Medulla oblongata (tissue), 1 donor: ENCODE measurements at regions not wholly inside any gene's neighbourhood (a gene's known extent, or its start where the extent isn't known, plus 50 kb on each side); places are given as distances from the start of the nearest gene placed in this dataset.
A peak's percentile ranks its signal among the peaks of the same experiment; 100 is the strongest.
"Not testable (repeated sequence)": the region's sequence is repeated elsewhere in the genome, so short reads cannot be mapped to it uniquely, and the experiment has no call there.

Experiments
- DNase-seq: peaks from one replicate; pipeline ENCODE4 v3.0.0-alpha.2; 2015; ENCODE audit errors: extremely low spot score

DNA sequence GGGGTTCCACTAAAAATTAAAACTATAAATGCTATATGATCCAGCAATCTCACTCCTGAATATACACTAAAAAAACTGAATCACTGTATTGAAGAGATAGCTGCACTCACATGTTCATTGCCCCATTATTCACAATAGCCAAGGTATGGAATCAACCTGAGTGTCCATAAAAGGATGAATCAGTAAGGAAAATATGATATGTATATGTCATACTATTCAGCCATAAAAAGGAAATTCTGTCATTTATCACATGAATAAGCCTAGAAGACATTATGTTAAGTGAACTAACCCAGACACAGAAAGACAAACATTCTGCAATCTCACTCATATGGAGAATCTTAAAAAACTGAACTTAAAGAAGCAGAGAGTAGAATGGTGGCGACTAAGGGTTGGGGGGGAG lies 1376.2 kb upstream of the CDH9 start:
- DNase-seq, result no peak

GRCh38 chr5:28408651-28409050 lies 1370.3 kb upstream of the CDH9 start:
- no peak for DNase-seq

- DNase-seq, result no peak
These were observed 1369.8 kb upstream of the CDH9 start for GRCh38 chr5:28408186-28408585.

DNA sequence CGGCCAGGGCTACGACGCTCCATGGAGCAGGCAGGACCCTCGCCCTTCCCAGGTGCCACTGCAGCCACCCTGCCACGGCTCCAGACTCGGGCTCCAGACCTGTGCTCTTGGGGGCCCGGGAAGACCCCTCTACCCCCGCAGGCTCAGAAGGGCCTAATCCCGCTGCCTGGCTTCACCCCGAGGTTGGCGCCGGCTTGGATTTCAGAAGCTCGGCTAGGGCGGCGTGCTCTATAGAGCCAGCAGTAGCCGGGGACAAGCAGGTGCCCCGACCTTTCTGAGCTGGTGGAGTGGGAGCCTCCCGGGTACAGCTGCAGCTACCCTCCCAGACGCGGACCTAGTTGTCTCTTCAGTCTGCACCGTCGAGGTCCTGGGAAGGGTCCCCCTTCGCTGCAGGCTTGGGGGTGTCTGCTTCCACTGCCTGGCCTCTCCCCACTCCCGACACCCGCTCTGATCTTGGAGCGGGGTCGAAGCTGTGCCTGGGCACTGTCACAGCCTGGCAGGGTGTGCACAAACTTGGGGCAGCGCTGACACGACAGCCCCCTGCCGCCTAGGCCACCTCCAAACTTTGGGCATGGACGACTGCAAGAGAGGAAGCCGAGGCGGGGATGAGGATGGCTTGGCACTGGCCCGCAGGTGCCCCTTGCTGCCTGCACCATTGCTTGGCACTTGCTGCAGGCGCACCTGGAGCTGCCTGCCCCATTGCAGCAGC lies 1366.1 kb upstream of the CDH9 start:
- no peak for DNase-seq

- no peak for DNase-seq
These were observed 1365.5 kb upstream of the CDH9 start for GRCh38 chr5:28403846-28404245.

DNA sequence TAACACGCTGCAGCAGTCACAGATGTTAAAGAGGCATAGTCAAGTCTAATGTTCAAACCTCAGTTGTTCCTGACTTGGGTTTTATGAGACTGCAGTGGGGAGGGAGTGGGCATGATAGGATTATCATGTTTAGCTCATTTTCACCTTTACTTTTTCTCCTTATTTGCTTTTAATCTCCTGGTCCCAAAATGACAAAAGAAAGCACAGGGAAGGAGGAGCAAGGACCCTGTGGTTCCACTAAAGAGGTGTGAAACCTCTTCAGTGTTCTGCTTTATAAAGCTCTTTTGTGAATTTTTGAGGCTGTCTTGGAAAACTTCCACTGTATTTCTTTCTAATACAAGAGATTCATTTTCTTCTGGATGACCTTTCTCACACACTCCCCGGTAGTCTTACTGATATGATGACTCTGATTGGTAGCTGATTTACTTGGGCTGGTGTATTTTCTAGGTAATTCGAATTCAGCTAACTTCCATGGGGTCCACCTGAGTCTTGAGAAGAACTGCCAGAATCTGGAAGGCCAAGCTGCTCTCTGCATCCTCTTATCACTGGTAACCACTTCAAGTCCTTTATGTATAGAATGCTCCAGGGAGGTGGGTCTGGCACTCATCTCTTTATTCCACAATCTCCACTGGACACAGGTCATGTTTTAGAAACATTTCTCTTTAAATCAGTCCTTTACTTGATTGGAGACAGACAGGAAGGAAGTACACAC lies 1364.4 kb upstream of the CDH9 start:
- no peak for DNase-seq

DNA sequence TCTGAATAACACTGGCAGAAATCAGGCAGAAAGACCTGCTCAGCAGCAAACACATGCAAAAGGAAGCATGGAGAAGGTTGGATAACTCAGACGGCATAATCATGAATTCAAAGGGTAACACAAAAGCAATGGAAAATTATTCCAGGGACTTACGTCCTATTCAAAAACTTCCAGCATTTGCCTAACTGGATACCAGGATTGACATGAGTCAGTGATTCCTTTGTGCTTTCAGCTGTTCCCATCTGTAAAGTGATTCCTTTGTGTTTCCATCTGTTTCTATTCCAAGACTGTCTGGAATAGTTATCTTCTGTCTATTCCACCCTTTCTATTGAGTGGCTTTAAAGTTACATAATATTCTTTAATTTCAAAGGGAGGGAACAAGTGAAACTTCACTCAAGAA lies 1361.7 kb upstream of the CDH9 start:
- DNase-seq, result no peak

DNA sequence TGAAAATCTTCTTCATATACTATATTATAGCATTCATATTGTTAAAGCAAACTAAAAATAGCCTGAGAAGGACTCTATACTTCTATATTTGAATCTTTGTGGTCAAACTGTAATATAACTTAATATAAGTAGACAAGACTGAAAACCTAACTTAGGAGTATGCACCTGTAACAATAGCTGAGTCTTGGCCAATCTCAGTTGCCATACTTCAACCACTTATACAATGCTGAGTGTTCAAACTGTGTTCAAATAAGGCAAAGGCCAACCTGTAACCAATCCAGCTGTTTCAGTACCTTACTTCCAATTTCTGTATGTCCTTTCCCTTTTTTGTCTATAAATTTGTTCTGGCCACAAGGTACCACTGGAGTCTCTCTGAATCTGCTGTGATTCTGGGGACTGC lies 1360.8 kb upstream of the CDH9 start:
- DNase-seq, result no peak

DNA sequence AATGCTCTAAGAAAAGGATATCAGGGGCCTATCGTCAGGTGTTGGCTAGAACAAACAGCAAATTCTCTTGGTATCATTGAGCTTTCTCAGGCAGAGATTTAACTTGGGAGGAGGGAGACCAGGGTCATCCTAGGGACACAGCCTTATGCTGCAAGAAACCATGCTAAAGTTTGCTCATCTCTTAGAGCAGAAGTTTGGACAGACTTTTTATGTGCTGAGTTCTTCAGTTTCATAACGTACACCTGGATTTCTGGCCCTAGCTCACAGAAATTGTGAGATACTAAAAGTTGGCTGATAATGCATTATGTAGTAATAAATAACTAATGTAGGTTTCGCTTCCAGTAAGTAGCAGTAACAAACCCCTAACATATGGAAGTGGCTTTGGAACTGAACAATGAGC lies 1359.8 kb upstream of the CDH9 start:
- DNase-seq, result no peak

DNA sequence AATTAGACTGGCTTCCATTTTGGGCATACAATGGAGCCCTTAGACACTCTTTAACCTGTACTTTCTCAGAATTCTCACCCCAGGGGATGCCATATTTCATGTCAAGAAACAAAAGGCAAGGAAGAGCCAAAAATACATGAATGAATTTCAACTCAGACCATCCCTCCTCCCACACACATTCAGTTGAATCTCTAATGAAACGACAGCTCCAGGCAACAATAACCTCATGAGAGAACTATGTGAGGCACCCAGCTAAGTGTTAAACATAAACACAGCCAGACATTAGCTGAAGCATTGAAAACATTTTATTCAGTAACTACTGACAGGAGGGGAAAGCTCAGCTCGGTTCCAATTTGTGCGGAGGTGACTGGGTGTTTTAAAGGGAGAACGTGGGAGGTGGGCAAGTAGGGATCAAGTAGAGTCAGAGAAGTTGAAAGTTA lies 1359.1 kb upstream of the CDH9 start:
- DNase-seq, result no peak

- no peak for DNase-seq
These were observed 1352.9 kb upstream of the CDH9 start for GRCh38 chr5:28391277-28391676.

GRCh38 chr5:28390341-28390740 lies 1352.0 kb upstream of the CDH9 start:
- DNase-seq, result no peak

- not testable (repeated sequence) for DNase-seq
These were observed 1351.3 kb upstream of the CDH9 start for GRCh38 chr5:28389727-28390126.

GRCh38 chr5:28388428-28388827 lies 1350.0 kb upstream of the CDH9 start:
- no peak for DNase-seq

DNA sequence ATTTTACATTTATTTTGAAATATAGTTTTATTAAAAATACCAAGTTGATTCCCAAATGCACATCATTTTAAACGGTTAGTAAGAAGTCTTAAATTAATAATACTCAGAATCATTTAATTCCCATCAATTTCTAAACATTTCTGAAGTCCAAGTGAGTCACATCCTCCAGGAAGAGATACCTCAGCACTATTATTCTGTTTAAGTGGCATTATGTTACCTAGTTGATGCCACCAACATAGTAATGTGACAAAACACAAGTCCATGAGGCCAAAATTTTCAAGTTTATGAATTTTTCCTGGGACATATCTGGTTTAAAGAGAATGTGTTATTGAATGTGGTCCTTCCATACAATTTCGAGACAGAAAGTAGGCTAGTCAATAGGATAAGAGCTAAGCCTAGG lies 1348.3 kb upstream of the CDH9 start:
- no peak for DNase-seq

- no peak for DNase-seq
These were observed 1341.8 kb upstream of the CDH9 start for GRCh38 chr5:28380167-28380566.

DNA sequence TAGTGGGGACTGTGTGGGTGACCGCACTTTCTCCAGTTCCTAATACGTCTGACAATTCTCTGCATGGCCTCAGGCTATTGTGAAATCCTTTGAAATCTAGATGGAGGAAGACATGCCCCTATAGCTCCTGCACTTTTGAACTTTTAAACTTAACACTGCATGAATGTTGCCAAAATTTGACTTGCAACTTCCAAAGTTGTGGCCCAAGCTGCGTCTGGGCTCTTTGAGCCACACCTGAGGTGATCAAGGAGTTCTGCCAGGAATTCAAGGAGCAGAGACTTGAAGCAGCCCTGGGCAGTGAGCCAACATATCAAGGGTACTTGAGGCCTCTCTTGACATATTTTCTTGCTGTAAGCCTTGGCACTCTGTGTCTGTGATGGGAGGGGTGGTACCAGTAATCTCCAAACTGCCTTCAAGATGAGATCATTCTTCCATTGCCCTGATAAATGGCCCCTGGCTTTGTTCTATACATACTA lies 1336.1 kb upstream of the CDH9 start:
- no peak for DNase-seq

DNA sequence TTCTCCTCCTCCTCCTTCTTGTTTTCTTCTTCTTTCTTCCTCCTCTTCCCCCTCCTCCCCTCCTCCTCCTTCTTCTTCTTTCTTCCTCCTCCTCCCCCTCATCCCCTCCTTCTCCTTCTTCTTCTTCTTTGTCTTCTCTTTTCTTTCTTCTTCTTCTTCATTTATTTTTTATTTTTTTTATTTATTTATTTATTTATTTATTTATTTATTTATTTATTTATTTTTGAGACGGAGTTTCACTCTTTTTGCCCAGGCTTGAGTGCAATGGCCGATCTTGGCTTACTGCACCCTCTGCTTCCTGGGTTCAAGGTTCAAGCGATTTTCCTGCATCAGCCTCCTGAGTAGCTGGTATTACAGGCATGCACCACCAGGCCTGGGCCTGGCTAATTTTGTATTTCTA lies 1332.5 kb upstream of the CDH9 start:
- DNase-seq, result no peak

- no peak for DNase-seq
These were observed 1331.0 kb upstream of the CDH9 start for GRCh38 chr5:28369418-28369817.

DNA sequence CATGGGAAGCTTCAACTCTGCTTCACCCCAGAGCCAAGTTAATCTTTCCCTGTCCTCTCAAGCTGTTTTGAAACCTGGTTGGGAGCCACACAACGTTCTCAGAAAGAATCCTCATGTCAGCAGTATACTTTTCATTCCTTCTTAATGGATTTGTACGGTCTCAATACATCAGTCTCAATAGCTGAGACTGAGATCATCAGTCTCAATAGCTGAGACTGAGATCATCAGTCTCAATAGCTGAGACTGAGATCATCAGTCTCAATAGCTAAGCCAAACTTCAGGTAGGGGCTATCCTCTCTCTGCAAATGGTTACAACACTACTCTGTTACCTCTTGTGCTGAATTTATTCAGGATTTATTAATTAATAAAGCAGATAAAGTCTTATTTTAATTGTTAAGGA lies 1317.4 kb upstream of the CDH9 start:
- no peak for DNase-seq

GRCh38 chr5:28346696-28347095 lies 1308.3 kb upstream of the CDH9 start:
- no peak for DNase-seq

- DNase-seq, result peak; percentile 30
These were observed 1306.5 kb upstream of the CDH9 start for GRCh38 chr5:28344836-28345433.

- DNase-seq, result no peak
These were observed 1290.8 kb upstream of the CDH9 start for GRCh38 chr5:28329176-28329575.
